ENCODE measurements at regions not wholly inside any gene's neighbourhood (a gene's known extent, or its start where the extent isn't known, plus 50 kb on each side); places are given as distances from the start of the nearest gene placed in this dataset.

DNA sequence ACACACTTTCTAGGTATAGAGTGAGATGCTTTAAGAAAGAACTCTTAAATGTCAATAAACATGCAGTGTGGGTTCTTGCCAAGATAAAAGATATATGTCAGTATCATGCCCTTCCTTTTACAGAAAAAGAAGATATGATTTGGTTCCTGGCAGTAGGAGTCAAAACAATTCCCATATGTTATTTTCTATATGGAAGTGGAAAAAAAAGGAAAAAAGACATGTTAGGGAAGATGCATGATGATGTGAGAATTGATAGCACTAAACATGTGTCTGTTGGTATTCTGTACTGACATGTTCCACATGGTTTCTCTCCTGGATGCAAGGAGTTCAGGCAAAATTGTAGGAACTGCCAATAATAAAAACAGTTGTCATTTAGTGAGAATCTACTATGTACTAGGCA, 318.8 kb upstream of the DACH1 start:
- TF ChIP-seq JUND (IDR thresholded peaks at IDR 0.05) = no peak
- TF ChIP-seq CTCF (IDR thresholded peaks at IDR 0.05) = no peak
- TF ChIP-seq POLR2AphosphoS5 (IDR thresholded peaks at IDR 0.05; ENCODE audit: low read depth, low read length) = no peak
- TF ChIP-seq REST (IDR thresholded peaks at IDR 0.05; ENCODE audit: low read depth, low read length) = no peak
- no peak for TF ChIP-seq TEAD4 (IDR thresholded peaks at IDR 0.05; ENCODE audit: borderline replicate concordance, insufficient read depth)
- TF ChIP-seq RFX5 (IDR thresholded peaks at IDR 0.05; ENCODE audit: low read length) = no peak
- TF ChIP-seq GABPA (IDR thresholded peaks at IDR 0.05; ENCODE audit: low read depth) = no peak

Data from SK-N-SH (cell line).